H9 (cell line): ENCODE measurements at regions not wholly inside any gene's neighbourhood (a gene's known extent, or its start where the extent isn't known, plus 50 kb on each side); places are given as distances from the start of the nearest gene placed in this dataset.
A peak's percentile ranks its signal among the peaks of the same experiment; 100 is the strongest.

Experiments
- DNase-seq: peaks from one replicate; pipeline ENCODE4 v3.0.0-alpha.2; 2017
- H2AFZ ChIP-seq: one replicate; pipeline ENCODE4 v1.6.1; 2013; ENCODE audit warnings: mild to moderate bottlenecking, low read length, control low read depth, moderate library complexity
- H2AK5ac ChIP-seq: 2 replicates; pipeline ENCODE4 v1.6.1; 2013; ENCODE audit warnings: low read length, control low read depth, mixed read lengths; ENCODE audit not compliant: insufficient read length
- H2BK120ac ChIP-seq: one replicate; pipeline ENCODE4 v1.6.1; 2013; ENCODE audit warnings: low read depth, mild to moderate bottlenecking, low read length, control low read depth, inconsistent platforms; ENCODE audit not compliant: poor library complexity, severe bottlenecking
- H2BK12ac ChIP-seq: 2 replicates; pipeline ENCODE4 v1.6.1; 2013; ENCODE audit warnings: low read length, control low read depth, mixed read lengths, low read depth; ENCODE audit not compliant: insufficient read length
- H2BK15ac ChIP-seq: 2 replicates; pipeline ENCODE4 v1.6.1; 2013; ENCODE audit warnings: low read depth, low read length, control low read depth
- H2BK20ac ChIP-seq: one replicate; pipeline ENCODE4 v1.6.1; 2013; ENCODE audit warnings: low read depth, mild to moderate bottlenecking, low read length, control low read depth, inconsistent platforms; ENCODE audit not compliant: poor library complexity, severe bottlenecking
- H2BK5ac ChIP-seq: 2 replicates; pipeline ENCODE4 v1.6.1; 2013; ENCODE audit warnings: low read length, control low read depth, mixed read lengths; ENCODE audit not compliant: insufficient read length
- H3K14ac ChIP-seq: 2 replicates; pipeline ENCODE4 v1.6.1; 2013; ENCODE audit warnings: low read length, control low read depth; ENCODE audit not compliant: insufficient read depth
- H3K18ac ChIP-seq: 2 replicates; pipeline ENCODE4 v1.6.1; 2013; ENCODE audit warnings: low read depth, mild to moderate bottlenecking, mixed read lengths, low read length, control low read depth; ENCODE audit not compliant: insufficient read length
- H3K23ac ChIP-seq: 2 replicates; pipeline ENCODE4 v1.6.1; 2013; ENCODE audit warnings: low read length, control low read depth, mixed read lengths, low read depth; ENCODE audit not compliant: insufficient read length
- H3K23me2 ChIP-seq: 2 replicates; pipeline ENCODE4 v1.6.1; 2013; ENCODE audit warnings: low read depth, mild to moderate bottlenecking, mixed read lengths, low read length, control low read depth; ENCODE audit not compliant: insufficient read length, poor library complexity, severe bottlenecking
- H3K27ac ChIP-seq: 2 replicates; pipeline ENCODE4 v1.5.1; 2013; ENCODE audit warnings: low read length, control low read depth, mixed read lengths, low read depth; ENCODE audit not compliant: insufficient read length
- H3K27me3 ChIP-seq: 2 replicates; pipeline ENCODE4 v1.6.1; 2013; ENCODE audit warnings: low read length, control low read depth, inconsistent platforms; ENCODE audit not compliant: insufficient read depth
- H3K4ac ChIP-seq: 2 replicates; pipeline ENCODE4 v1.6.1; 2013; ENCODE audit warnings: low read depth, mild to moderate bottlenecking, control low read depth, inconsistent platforms, low read length, moderate library complexity
- H3K4me1 ChIP-seq: 2 replicates; pipeline ENCODE4 v1.6.1; 2013; ENCODE audit warnings: low read length, control low read depth, inconsistent platforms; ENCODE audit not compliant: insufficient read depth
- H3K4me2 ChIP-seq: 2 replicates; pipeline ENCODE4 v1.6.1; 2013; ENCODE audit warnings: low read length, control low read depth, mixed read lengths; ENCODE audit not compliant: insufficient read length, insufficient read depth
- H3K56ac ChIP-seq: 2 replicates; pipeline ENCODE4 v1.6.1; 2013; ENCODE audit warnings: low read depth, mild to moderate bottlenecking, mixed read lengths, low read length, control low read depth; ENCODE audit not compliant: insufficient read length
- H3K79me1 ChIP-seq: 2 replicates; pipeline ENCODE4 v1.6.1; 2013; ENCODE audit warnings: low read depth, mild to moderate bottlenecking, moderate library complexity, low read length, control low read depth, inconsistent platforms; ENCODE audit not compliant: insufficient read depth, poor library complexity, severe bottlenecking
- H3K79me2 ChIP-seq: 2 replicates; pipeline ENCODE4 v1.6.1; 2013; ENCODE audit warnings: low read length, control low read depth, inconsistent platforms; ENCODE audit not compliant: insufficient read depth
- H3K9ac ChIP-seq: 2 replicates; pipeline ENCODE4 v1.6.1; 2013; ENCODE audit warnings: low read length, control low read depth, mixed read lengths; ENCODE audit not compliant: insufficient read length; ENCODE audit errors: extremely low read depth
- H3K9me3 ChIP-seq: one replicate; pipeline ENCODE4 v1.6.1; 2013; ENCODE audit warnings: low read depth, low read length, inconsistent platforms; ENCODE audit not compliant: control insufficient read depth
- H3T11ph ChIP-seq: one replicate; pipeline ENCODE4 v1.6.1; 2013; ENCODE audit warnings: mild to moderate bottlenecking, low read length, control low read depth, inconsistent platforms
- H4K20me1 ChIP-seq: one replicate; pipeline ENCODE4 v1.6.1; 2013; ENCODE audit not compliant: control insufficient read depth, insufficient read length, insufficient read depth
- H4K5ac ChIP-seq: 2 replicates; pipeline ENCODE4 v1.6.1; 2013; ENCODE audit warnings: low read depth, mild to moderate bottlenecking, mixed read lengths, low read length, control low read depth; ENCODE audit not compliant: insufficient read length
- H4K8ac ChIP-seq: replicated peaks from 2 replicates; pipeline ENCODE4 v1.6.1; 2013; ENCODE audit warnings: low read length, control low read depth, mixed read lengths, low read depth; ENCODE audit not compliant: insufficient read length
- H4K91ac ChIP-seq: 2 replicates; pipeline ENCODE4 v1.6.1; 2013; ENCODE audit warnings: low read depth, mild to moderate bottlenecking, moderate library complexity, mixed read lengths, low read length, control low read depth; ENCODE audit not compliant: insufficient read length
- H3K27ac Mint-ChIP-seq, 3 experiments: 2 replicates in 2 of 3; 3 replicates in 1 of 3; pipeline ENCODE4 v1.8.0; 2020 to 2021; ENCODE audit warnings: mixed read lengths in 3 of 3, mild to moderate bottlenecking in 1 of 3, moderate library complexity in 1 of 3
- H3K27me3 Mint-ChIP-seq: 2 replicates; pipeline ENCODE4 v1.8.0; 2021; ENCODE audit warnings: low read depth, mild to moderate bottlenecking, moderate library complexity, mixed read lengths
- H3K36me3 Mint-ChIP-seq, 3 experiments: 2 replicates in 2 of 3; 3 replicates in 1 of 3; pipeline ENCODE4 v1.8.0; 2020 to 2021; ENCODE audit warnings: low read depth in 3 of 3, mixed read lengths in 3 of 3; ENCODE audit not compliant: insufficient read depth in 1 of 3
- H3K4me1 Mint-ChIP-seq, 2 experiments: 2 replicates each; pipeline ENCODE4 v1.8.0; 2020; ENCODE audit warnings: mixed read lengths in 2 of 2
- H3K4me3 Mint-ChIP-seq, 2 experiments: 2 replicates in 1 of 2; 3 replicates in 1 of 2; pipeline ENCODE4 v1.8.0; 2020 to 2021; ENCODE audit warnings: mild to moderate bottlenecking in 2 of 2, mixed read lengths in 2 of 2, moderate library complexity in 1 of 2
- H3K9me3 Mint-ChIP-seq, 2 experiments: 2 replicates in 1 of 2; 3 replicates in 1 of 2; pipeline ENCODE4 v1.8.0; 2020; ENCODE audit warnings: mild to moderate bottlenecking in 2 of 2, mixed read lengths in 2 of 2, moderate library complexity in 1 of 2
- WGBS: extraction: QIAGEN DNeasy Blood & Tissue Kit; methylation state at CpG from one replicate; pipeline ENCODE4 v1.1.7; 2013; ENCODE audit warnings: missing lambda C conversion rate, low lambda C conversion rate, mixed read lengths; ENCODE audit not compliant: insufficient read length; ENCODE audit errors: extremely low coverage; 5-methylcytosine and 5-hydroxymethylcytosine counted together
- TF ChIP-seq, protein P1 (sequence below): fragments of 200-600 bp; sonication (generic); conservative IDR thresholded peaks from 3 replicates; pipeline ENCODE4 v1.8.0; 2021; ENCODE audit warnings: antibody characterized with exemption, mild to moderate bottlenecking

- no peak overlapping the region for H2BK5ac ChIP-seq
These were observed 301.5 kb downstream of the FZD1 start for GRCh38 chr7:91565499-91566401.

More at GRCh38 chr7:91565499-91566401, 301.5 kb downstream of the FZD1 start:
- no peak overlapping the region for H3K27ac ChIP-seq
- H3K14ac ChIP-seq, result no peak overlapping the region; the same call in 1 of the 2 replicates
- WGBS, result no CpG with 5 or more reads among the region's 13 CpGs
- no peak overlapping the region for H3K23ac ChIP-seq
- Mint-ChIP-seq H3K27me3 (no peaks in the 10 kb centered on the region), H3K36me3 (no peaks in the 10 kb centered on the region; a peak in 1 of 7 replicates), H3K9me3 (no peaks in the 10 kb centered on the region; a peak in 1 of 5 replicates), H3K4me3 (no peak overlapping the region), H3K4me1 (peaks cover 30 to 31% of the 10 kb centered on the region in 2 experiments), H3K27ac (peak overlapping the region in 1 of 3 experiments; percentile 46; a peak in 2 of 7 replicates)
- no peak overlapping the region for H2AFZ ChIP-seq
- no peak overlapping the region for H3T11ph ChIP-seq
- no peak for DNase-seq
- no peaks in the 10 kb centered on the region for H3K27me3 ChIP-seq
- no peak overlapping the region for H3K56ac ChIP-seq
- no peak overlapping the region for H2BK12ac ChIP-seq
- no peak overlapping the region for H4K8ac ChIP-seq
- H2BK120ac ChIP-seq, result no peak overlapping the region
- H2BK20ac ChIP-seq, result no peak overlapping the region
- H2AK5ac ChIP-seq, result no peak overlapping the region
- no peak overlapping the region for H3K18ac ChIP-seq
- H3K4ac ChIP-seq, result no peak overlapping the region
- no peak overlapping the region for H4K91ac ChIP-seq
- TF ChIP-seq, protein P1, sequence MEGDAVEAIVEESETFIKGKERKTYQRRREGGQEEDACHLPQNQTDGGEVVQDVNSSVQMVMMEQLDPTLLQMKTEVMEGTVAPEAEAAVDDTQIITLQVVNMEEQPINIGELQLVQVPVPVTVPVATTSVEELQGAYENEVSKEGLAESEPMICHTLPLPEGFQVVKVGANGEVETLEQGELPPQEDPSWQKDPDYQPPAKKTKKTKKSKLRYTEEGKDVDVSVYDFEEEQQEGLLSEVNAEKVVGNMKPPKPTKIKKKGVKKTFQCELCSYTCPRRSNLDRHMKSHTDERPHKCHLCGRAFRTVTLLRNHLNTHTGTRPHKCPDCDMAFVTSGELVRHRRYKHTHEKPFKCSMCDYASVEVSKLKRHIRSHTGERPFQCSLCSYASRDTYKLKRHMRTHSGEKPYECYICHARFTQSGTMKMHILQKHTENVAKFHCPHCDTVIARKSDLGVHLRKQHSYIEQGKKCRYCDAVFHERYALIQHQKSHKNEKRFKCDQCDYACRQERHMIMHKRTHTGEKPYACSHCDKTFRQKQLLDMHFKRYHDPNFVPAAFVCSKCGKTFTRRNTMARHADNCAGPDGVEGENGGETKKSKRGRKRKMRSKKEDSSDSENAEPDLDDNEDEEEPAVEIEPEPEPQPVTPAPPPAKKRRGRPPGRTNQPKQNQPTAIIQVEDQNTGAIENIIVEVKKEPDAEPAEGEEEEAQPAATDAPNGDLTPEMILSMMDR, result no peak
- H3K9ac ChIP-seq, result no peak overlapping the region
- H3K4me1 ChIP-seq, result peaks cover 8% of the 10 kb centered on the region
- H4K5ac ChIP-seq, result no peak overlapping the region
- H2BK15ac ChIP-seq, result no peak overlapping the region
- H3K4me2 ChIP-seq, result no peak overlapping the region
- H3K79me1 ChIP-seq, result no peaks in the 10 kb centered on the region
- H3K9me3 ChIP-seq, result no peaks in the 10 kb centered on the region
- H4K20me1 ChIP-seq, result no peaks in the 10 kb centered on the region
- no peaks in the 10 kb centered on the region for H3K79me2 ChIP-seq
- no peaks in the 10 kb centered on the region for H3K23me2 ChIP-seq
